ENCODE measurements at regions not wholly inside any gene's neighbourhood (a gene's known extent, or its start where the extent isn't known, plus 50 kb on each side); places are given as distances from the start of the nearest gene placed in this dataset.

- no peak for DNase-seq (ENCODE audit: low read depth)
These were observed 453.5 kb downstream of the MTRR start for GRCh38 chr5:8322484-8322883.

- DNase-seq (ENCODE audit: low read depth) = no peak
These were observed 458.1 kb downstream of the MTRR start for GRCh38 chr5:8327016-8327415.

DNA sequence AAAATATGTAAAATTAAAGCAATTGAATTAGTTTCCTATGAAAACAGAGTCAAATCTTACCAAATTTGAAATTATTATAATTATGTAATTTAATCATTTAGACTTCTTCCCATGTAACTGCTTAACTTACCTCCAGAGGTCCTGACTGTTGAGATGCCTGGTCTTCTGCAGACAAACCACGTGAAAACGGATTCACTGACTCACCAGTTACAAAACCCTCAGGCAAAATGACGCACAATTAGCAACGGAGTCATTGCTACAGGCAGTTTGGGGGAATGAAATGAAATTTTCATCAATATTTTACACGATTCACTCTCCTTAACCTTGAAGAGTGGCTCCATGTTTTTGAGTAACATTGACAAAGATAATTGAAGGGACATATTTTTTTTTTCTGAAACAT lies 460.8 kb downstream of the MTRR start:
- no peak for DNase-seq (ENCODE audit: low read depth)

DNA sequence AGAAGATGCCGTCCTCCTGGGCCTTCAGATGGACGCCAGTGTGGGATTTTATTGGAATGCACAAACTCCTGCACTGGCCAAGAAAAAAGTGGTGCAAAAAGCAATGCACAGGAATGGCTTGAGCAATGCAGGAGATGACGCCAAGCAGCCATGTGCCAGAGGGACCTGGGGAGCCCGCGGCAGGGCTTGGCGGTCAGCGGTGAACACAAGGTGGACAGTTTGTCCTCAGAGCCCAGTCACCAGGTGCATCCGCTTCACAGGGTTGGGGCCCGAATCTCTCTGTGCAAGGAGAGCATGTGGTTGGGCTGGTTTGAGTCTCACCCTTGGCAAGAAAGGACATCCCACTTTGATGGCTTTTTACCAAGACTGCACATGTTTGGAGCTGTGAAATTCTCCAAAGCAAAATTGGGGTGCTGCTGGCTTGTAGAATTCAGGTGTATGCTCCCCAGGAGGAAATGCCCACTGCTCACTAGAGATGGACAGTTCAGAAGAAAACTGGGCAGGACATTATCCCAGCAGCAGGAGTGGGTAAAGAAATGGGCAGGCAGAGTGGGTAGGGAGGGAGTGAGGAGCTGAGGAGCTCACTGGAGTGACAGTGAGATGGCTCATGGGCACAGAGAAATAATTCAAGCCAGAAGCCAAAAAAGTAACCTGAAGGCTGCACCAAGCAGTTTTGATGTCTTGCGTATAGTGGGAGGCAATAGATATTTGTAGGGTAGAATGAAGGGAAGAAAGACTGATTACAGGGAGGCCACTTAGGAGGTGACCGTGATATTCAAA lies 463.9 kb downstream of the MTRR start:
- no peak for DNase-seq (ENCODE audit: low read depth)

DNA sequence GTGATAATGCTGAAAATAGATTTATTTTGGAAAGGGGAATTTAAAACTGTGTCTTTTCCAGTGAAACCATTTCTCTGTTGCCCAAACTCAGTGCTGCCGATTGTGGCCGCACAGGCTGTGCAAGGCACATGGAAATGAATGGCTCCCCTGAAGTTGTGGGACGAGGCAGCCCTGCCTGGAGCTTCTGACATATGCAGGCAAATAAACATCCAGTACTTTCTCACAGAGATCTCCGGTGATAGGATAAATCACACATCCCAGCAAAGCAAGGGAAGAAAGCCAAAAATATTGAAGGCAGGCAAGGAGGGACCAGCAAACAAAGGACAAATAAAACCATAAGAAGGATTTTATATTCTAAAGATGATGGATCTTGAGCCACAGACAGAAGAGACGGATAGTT lies 464.5 kb downstream of the MTRR start:
- no peak for DNase-seq (ENCODE audit: low read depth)

DNA sequence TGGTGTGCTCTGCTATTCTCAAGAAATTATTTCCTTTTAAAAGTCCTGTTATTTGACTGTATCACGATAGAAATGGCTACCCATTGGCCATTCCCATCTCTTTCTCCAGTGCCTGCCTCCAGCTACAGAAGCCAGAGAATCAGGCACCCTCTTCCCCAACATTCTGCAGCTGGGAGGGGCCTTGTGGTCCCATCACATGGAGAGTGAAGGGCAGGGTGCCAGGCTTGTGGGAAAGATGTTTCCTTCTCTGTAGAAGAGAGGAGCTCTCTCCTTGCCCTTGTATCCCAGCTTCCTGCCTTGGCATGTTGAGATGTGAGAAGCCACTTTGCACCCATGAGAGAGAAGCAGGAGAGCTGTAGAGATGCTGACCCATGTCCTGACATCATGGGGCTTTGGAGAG lies 465.0 kb downstream of the MTRR start:
- no peak for DNase-seq (ENCODE audit: low read depth)

- no peak for DNase-seq (ENCODE audit: low read depth)
These were observed 471.3 kb downstream of the MTRR start for GRCh38 chr5:8340261-8340660.

DNA sequence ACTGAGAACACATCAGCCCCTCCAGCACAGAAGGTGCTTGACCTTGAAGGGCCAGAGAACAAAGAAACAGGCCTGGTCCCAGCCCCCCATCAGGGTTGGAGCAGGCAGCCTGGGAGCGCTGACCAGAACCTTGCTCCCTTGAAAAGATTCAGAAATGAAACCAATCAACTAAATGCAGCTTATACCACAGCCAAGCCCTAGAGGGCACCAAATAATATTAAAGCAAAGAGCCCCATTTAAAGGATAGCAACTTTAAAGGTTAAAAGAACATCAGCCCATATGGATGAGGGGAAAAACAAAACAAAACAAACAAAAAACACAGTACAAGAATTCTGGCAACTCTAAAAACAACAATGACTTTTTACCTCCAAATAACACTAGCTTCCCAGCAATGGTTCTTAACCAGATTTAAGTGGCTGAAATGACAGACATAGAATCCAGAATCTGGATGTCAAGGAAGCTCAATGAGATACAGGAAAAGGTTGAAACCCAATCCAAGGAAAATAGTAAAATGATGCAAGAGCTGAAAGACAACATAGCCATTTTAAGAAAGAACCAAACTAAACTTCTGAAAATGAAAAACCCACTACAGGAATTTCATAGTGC lies 471.9 kb downstream of the MTRR start:
- DNase-seq (ENCODE audit: low read depth) = no peak

DNA sequence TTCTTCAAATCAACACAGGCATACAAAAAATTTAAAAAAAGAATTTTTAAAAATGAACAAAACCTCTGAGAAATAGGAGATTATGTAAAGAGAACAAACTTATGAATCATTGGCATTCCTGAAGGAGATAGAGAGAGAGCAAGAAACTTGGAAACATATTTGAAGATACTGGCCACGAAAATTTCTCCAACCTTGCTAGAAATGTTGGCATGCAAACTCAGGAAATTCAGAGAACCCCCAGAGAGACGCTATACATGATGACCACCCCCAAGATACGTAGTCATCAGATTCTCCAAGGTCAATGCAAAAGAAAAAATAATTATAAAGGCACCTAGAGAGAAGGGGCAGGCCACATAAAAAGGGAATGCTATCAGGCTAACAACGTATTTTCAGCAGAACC lies 472.5 kb downstream of the MTRR start:
- no peak for DNase-seq (ENCODE audit: low read depth)

GRCh38 chr5:8347984-8348383 lies 479.0 kb downstream of the MTRR start:
- no peak for DNase-seq (ENCODE audit: low read depth)

DNA sequence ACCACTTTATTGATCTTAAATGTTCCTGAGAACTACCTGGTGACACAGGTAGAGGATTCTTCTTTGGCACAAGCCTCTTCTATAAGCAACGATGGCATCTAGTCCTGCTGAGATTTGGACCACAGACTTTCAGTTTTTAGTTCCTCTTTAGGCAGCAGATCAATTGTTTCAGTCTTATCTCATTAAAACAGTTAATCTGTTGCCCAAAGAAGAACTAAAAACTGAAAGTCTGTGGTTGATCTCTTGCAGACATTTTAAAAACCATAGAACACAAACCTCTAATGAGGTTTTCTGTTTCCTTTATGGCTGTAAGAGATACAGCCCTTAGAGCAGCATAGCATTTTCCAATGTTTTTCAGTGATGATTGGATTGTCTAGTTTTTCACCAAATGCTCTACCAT lies 480.9 kb downstream of the MTRR start:
- DNase-seq (ENCODE audit: low read depth) = no peak

- DNase-seq (ENCODE audit: low read depth) = no peak
These were observed 481.8 kb downstream of the MTRR start for GRCh38 chr5:8350644-8351339.

GRCh38 chr5:8355981-8356380 lies 487.0 kb downstream of the MTRR start:
- no peak for DNase-seq (ENCODE audit: low read depth)

DNA sequence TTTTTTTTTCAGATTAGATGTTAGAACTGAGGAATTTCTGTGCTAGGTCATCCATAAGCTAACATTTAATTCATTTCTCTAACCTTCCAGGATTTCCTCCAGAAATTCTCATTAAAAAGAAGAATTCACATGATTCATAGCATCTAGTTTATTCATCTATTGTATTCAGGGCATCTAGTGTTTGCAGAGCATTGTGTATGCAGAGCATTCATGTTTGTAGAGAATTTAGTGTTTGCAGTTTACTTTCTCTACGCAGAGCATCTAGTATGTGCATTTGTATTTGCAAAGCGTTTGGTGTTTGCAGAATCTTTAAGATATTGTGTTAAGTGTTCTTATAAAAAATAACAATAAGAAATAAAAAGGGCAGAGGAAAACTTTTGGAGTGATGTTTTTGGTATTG lies 491.1 kb downstream of the MTRR start:
- no peak for DNase-seq (ENCODE audit: low read depth)

- DNase-seq (ENCODE audit: low read depth) = no peak
These were observed 493.5 kb downstream of the MTRR start for GRCh38 chr5:8362495-8362894.

DNA sequence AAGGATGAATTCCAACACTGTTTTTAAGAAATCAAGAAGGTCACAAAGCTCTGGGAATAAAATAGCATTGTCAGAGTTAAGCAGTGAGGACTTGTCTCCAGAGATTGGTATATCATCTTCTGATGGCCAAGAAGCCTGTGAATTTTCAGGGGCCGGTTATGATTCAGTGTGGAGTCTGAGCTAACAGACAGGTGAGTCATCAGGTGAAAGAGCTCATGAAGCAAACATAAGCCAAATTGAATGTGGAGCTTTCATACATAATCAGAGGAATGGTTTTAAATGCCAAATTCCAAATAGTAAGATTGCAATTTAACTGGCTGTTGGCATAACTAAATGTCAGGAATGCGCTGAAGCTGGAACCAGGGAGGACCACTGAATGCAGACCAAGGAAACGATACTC lies 494.2 kb downstream of the MTRR start:
- DNase-seq (ENCODE audit: low read depth) = no peak

DNA sequence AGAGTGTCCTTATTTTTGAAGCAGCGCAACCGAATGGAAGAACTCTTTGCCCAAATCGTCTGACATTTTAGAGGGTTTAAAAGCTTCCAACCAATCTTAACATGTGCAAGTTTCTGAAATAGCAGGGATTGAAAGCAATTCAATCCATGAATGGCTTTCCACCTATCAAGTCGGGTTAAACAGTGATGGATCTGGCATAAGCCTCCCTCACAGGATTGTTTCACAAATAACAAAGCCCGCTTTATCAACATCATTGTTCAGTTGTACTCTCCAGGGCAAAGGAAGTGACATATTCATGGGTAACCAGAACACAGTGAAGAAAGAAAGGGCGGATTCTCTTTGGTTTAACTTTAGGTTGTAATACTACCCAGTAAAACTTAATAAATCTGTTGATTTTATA lies 497.3 kb downstream of the MTRR start:
- DNase-seq (ENCODE audit: low read depth) = no peak

DNA sequence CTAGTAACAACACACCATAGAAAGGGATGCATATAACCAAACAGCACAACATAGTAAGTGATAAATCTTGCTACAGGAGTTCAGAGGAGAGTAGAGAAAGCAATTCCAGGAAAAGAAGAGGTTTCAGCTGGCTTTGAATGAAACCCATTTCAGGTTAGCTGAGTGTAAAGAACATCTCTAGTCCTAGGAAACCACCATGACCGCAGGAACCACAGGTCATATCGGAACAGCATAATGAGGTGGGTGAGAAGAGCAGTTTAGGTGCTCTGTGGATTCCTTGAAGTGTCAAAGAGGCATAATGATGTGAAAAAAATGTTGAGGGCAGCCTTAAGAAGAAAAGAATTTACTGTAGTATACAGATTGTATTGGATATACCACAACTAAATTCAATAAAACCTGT lies 507.5 kb downstream of the MTRR start:
- DNase-seq (ENCODE audit: low read depth) = no peak

- no peak for DNase-seq (ENCODE audit: low read depth)
These were observed 513.0 kb downstream of the MTRR start for GRCh38 chr5:8381972-8382371.

DNA sequence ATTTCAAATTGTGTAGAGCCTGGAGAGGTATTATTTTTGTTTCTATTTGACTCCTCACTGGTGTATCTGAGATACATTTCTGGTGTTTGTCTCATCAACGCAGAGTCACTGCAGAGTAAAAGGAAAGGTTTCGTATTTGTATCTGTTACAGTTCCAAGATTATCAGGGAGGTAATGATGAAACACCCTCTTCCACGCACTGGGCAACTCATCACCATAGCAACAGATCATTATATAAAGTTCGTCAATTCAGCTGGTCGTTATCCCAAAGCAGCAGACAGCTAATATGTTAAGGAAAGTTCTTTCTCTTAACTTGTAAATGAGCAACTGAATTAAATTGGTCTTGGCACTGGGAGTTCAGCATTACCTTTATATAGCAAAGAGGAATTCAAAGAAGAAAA lies 513.5 kb downstream of the MTRR start:
- no peak for DNase-seq (ENCODE audit: low read depth)

DNA sequence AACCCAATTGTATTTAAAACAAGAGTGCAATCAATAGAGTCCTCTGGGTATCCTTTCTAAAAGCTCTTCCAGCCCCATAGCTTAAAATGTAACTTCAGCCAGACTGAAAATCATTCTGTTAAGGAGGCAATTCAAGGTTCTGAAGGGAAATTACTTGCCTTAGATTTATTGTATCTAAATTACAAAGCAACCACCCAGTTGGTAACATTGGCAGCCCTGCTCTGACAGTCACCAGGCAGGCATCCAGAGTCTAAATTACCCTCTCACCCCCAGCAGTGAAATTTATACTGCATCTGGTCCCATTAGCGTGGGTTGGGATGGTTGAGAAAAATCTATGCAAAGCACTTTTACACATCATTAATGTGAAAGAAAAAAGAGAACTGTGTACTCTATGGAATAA lies 514.7 kb downstream of the MTRR start:
- DNase-seq (ENCODE audit: low read depth) = no peak

- no peak for DNase-seq (ENCODE audit: low read depth)
These were observed 517.9 kb downstream of the MTRR start for GRCh38 chr5:8386719-8387288.

DNA sequence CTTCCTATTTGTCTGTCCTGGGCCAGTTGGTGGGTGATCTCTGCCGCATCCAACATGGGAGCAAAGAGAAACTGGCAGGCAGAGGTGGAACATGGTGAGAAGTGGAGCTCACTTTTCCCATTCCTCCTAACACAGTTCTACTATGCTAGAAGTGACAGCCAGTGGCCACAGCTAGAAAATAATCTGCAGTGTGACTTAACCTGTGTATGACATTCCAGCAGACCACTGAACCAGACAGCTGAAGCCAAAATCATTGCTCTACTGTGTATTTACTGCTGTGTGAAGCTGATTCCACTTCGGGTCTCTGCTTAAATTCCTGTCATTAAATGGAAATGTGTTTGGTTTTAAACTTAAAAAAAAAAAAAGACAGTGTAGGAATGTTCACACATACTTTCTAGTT lies 523.0 kb downstream of the MTRR start:
- DNase-seq (ENCODE audit: low read depth) = no peak
